Suprapubic skin (tissue), 4 donors: ENCODE measurements at regions not wholly inside any gene's neighbourhood (a gene's known extent, or its start where the extent isn't known, plus 50 kb on each side); places are given as distances from the start of the nearest gene placed in this dataset.

Experiments
- CTCF ChIP-seq, 2 donors: fragments of 200-600 bp in 1 of 2; fragments of 450-650 bp in 1 of 2; sonication (generic) in 1 of 2; IDR thresholded peaks; one replicate each; pipeline ENCODE4 v1.5.1; 2016 to 2019; ENCODE audit warnings: antibody characterized with exemption in 2 of 2, mild to moderate bottlenecking in 1 of 2, moderate library complexity in 1 of 2
- POLR2A ChIP-seq, 2 donors: fragments of 450-650 bp; IDR thresholded peaks; one replicate each; pipeline ENCODE4 v1.6.1; 2017; ENCODE audit warnings: antibody characterized with exemption in 2 of 2, mild to moderate bottlenecking in 2 of 2, moderate library complexity in 2 of 2
- POLR2AphosphoS5 ChIP-seq, 3 donors: sonication (generic); formaldehyde crosslinking; IDR thresholded peaks; one replicate each; pipeline ENCODE4 v1.6.1; 2017; ENCODE audit warnings: antibody characterized with exemption in 3 of 3

GRCh38 chr12:89803412-89803811 is 94.8 kb upstream of the ATP2B1 start:
- TF ChIP-seq POLR2AphosphoS5 (IDR thresholded peaks at IDR 0.05) = no peak
- TF ChIP-seq CTCF (IDR thresholded peaks at IDR 0.05) = no peak
- no peak for TF ChIP-seq POLR2A (IDR thresholded peaks at IDR 0.05)
